ENCODE measurements at regions not wholly inside any gene's neighbourhood (a gene's known extent, or its start where the extent isn't known, plus 50 kb on each side); places are given as distances from the start of the nearest gene placed in this dataset.
"Not testable (repeated sequence)": the region's sequence is repeated elsewhere in the genome, so short reads cannot be mapped to it uniquely, and the experiment has no call there.

GRCh38 chr17:72193391-72194106 lies 72.7 kb downstream of the SOX9 start:
- Histone ChIP-seq H3K4me3 (ENCODE audit: low read depth in 1 of 3, low read length in 3 of 3) (no peak overlapping the region), H3K36me3 (ENCODE audit: control insufficient read depth in 4 of 4, insufficient read depth in 3 of 4, low read depth in 1 of 4, low read length in 3 of 4) (no peaks in the 10 kb centered on the region), H3K27ac (ENCODE audit: low read depth in 1 of 2, low read length in 2 of 2) (no peak overlapping the region), H3K9me3 (ENCODE audit: control insufficient read depth in 4 of 4, low read length in 3 of 4) (no peaks in the 10 kb centered on the region), H3K27me3 (ENCODE audit: control insufficient read depth in 4 of 4, insufficient read depth in 4 of 4, low read length in 3 of 4) (no peaks in the 10 kb centered on the region), H3K9ac (ENCODE audit: low read depth in 1 of 2, low read length in 2 of 2) (no peak overlapping the region), H3K4me1 (ENCODE audit: control insufficient read depth in 4 of 4, insufficient read depth in 4 of 4, low read length in 3 of 4) (no peaks in the 10 kb centered on the region)
- TF ChIP-seq YY1 (IDR thresholded peaks at IDR 0.05) (no peak), RAD21 (IDR thresholded peaks at IDR 0.05) (no peak), NR2F2 (IDR thresholded peaks at IDR 0.05) (no peak), RXRA (IDR thresholded peaks at IDR 0.05) (no peak), JUND (IDR thresholded peaks at IDR 0.05) (no peak), FOXA2 (IDR thresholded peaks at IDR 0.05) (no peak), GABPA (IDR thresholded peaks at IDR 0.05 in 1 of 2, conservative IDR thresholded peaks at IDR 0.05 in 1 of 2) (no peak), CTCF (IDR thresholded peaks at IDR 0.05; ENCODE audit: low read depth, low read length, missing input control) (no peak), HNF4G (IDR thresholded peaks at IDR 0.05) (no peak), REST (IDR thresholded peaks at IDR 0.05) (no peak), ATF3 (IDR thresholded peaks at IDR 0.05) (no peak), HNF4A (conservative IDR thresholded peaks at IDR 0.05) (no peak), EGR1 (IDR thresholded peaks at IDR 0.05; ENCODE audit: low read depth in 2 of 2) (no peak), MAX (IDR thresholded peaks at IDR 0.05) (no peak), FOXA1 (IDR thresholded peaks at IDR 0.05) (no peak)
- TF ChIP-seq, protein P1, sequence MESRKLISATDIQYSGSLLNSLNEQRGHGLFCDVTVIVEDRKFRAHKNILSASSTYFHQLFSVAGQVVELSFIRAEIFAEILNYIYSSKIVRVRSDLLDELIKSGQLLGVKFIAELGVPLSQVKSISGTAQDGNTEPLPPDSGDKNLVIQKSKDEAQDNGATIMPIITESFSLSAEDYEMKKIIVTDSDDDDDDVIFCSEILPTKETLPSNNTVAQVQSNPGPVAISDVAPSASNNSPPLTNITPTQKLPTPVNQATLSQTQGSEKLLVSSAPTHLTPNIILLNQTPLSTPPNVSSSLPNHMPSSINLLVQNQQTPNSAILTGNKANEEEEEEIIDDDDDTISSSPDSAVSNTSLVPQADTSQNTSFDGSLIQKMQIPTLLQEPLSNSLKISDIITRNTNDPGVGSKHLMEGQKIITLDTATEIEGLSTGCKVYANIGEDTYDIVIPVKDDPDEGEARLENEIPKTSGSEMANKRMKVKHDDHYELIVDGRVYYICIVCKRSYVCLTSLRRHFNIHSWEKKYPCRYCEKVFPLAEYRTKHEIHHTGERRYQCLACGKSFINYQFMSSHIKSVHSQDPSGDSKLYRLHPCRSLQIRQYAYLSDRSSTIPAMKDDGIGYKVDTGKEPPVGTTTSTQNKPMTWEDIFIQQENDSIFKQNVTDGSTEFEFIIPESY (IDR thresholded peaks at IDR 0.05) = no peak
- 80% methylated on average over 10 of the region's 10 CpGs for WGBS
- DNase-seq (ENCODE audit: low spot score) = no peak

GRCh38 chr17:72194107-72194440 lies 73.3 kb downstream of the SOX9 start:
- not testable (repeated sequence) for H3K9ac ChIP-seq (ENCODE audit: low read depth in 1 of 2, low read length in 2 of 2); H3K36me3 ChIP-seq (ENCODE audit: control insufficient read depth in 4 of 4, insufficient read depth in 3 of 4, low read depth in 1 of 4, low read length in 3 of 4); H3K27me3 ChIP-seq (ENCODE audit: control insufficient read depth in 4 of 4, insufficient read depth in 4 of 4, low read length in 3 of 4); H3K4me1 ChIP-seq (ENCODE audit: control insufficient read depth in 4 of 4, insufficient read depth in 4 of 4, low read length in 3 of 4); H3K27ac ChIP-seq (ENCODE audit: low read depth in 1 of 2, low read length in 2 of 2); H3K9me3 ChIP-seq (ENCODE audit: control insufficient read depth in 4 of 4, low read length in 3 of 4); DNase-seq (ENCODE audit: low spot score); H3K4me3 ChIP-seq (ENCODE audit: low read depth in 1 of 3, low read length in 3 of 3)
- WGBS = 94% methylated on average over 10 of the region's 10 CpGs

Data from liver (tissue), 8 donors.